Activated CD8-positive, alpha-beta memory T cell treated with anti-CD3 and anti-CD28 coated beads, Interleukin-2, amount 50 U/mL, for 4 hours (primary cell): ENCODE measurements at regions not wholly inside any gene's neighbourhood (a gene's known extent, or its start where the extent isn't known, plus 50 kb on each side); places are given as distances from the start of the nearest gene placed in this dataset.

Experiments used
- DNase-seq: peaks from one replicate; pipeline ENCODE4 v3.0.0-alpha.2; 2020

GRCh38 chr1:29875557-29876028 lies 639.3 kb downstream of the PTPRU start:
- no peak for DNase-seq

GRCh38 chr1:29870621-29871020 lies 634.3 kb downstream of the PTPRU start:
- no peak for DNase-seq

GRCh38 chr1:29869802-29870201 lies 633.5 kb downstream of the PTPRU start:
- DNase-seq, result no peak

DNA sequence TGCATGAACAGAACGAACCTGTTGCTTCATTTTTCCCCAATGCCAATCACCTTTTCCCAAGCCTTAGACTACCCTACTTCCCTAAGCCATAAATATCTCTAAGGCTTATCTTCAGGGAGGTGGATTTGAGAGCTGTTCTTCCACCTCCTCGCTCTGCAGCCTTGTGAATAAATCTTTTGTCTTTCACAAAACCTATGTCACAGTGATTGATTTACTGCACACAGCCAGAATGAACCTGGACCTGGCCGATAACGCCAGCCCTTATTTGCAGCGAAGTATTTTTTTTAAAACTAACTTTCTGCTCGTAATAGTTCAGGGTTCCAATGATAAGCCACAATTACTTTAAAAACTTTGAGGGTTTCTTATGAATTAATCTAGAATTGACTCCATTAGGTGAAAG lies 632.6 kb downstream of the PTPRU start:
- DNase-seq, result no peak

DNA sequence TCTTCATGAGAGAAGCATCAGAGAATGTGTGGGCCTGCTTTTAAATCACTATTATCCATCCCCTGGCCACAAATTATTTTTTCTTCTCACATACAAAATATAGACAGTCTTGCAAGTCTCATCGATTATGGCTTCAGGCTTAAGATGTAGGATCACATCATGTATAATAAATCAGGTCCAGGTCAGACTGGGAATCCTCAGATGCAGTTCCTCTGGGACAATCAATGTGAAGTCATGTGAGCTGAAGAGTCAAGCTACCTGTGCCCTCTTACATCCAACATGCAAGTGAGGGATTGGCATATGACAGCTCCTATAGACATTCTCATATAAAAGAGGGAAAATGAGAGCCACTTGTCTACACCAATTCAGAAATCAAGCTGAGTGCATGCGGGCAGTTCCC lies 631.8 kb downstream of the PTPRU start:
- DNase-seq, result no peak

- no peak for DNase-seq
Observed at GRCh38 chr1:29865051-29865450, 628.7 kb downstream of the PTPRU start.

- no peak for DNase-seq
Observed at GRCh38 chr1:29864431-29865022, 628.2 kb downstream of the PTPRU start.

DNA sequence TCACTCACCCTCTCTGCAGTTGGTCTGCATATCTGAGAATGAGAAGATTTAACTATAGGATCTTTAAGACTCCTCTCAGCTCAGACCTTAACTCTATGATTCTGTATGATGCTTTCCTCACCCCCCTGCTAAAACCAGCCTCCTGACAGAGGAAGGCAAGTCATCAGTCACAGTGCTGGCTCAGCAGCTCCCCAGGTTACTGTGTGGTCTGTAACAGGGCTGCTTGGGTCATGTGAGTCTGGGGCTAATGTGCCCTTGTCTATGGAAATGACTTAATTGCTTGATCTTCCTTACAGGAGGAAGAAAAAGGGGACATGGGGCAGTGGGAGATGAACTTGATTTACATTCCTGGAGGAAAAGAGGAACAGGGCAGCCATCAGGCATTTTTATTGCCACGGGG lies 625.6 kb downstream of the PTPRU start:
- DNase-seq, result no peak

GRCh38 chr1:29861446-29861845 lies 625.1 kb downstream of the PTPRU start:
- DNase-seq, result no peak

GRCh38 chr1:29860681-29861080 lies 624.4 kb downstream of the PTPRU start:
- DNase-seq, result no peak

DNA sequence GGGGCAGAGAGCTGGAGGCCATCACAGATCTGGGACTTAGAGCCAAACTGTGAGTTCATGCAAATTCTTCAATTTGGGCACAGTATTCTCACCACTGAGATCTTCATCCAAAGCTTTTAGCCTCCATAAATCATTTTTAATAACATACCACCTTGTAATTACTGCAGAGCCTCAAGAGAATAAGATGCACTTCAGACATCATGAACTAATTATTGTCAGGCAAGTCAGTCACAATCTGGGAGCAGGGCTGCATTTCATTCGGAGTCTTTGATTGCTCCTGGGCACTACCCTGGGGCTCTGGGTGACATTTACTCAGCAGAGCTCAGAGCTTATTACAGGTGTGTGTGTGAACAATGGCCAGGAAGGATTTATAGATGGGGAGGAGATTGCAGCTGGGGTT lies 623.7 kb downstream of the PTPRU start:
- DNase-seq, result no peak

DNA sequence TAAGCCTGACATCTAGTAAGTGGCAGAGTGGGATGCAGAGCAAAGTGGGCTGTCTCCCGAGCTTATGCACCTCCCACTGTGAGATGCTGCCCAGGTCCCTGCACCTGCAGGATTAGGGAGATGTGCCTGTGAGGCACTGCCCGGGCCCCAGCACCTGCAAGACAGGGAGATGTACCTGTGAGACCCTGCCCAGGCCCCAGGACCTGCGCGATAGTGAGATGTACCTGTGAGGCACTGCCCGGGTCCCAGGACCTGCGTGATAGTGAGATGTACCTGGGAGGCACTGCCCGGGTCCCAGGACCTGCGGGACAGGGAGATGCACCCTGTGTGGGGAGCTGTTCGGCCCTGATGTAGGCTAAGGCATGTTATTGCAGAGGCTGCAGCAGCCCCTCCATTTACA lies 622.8 kb downstream of the PTPRU start:
- no peak for DNase-seq

DNA sequence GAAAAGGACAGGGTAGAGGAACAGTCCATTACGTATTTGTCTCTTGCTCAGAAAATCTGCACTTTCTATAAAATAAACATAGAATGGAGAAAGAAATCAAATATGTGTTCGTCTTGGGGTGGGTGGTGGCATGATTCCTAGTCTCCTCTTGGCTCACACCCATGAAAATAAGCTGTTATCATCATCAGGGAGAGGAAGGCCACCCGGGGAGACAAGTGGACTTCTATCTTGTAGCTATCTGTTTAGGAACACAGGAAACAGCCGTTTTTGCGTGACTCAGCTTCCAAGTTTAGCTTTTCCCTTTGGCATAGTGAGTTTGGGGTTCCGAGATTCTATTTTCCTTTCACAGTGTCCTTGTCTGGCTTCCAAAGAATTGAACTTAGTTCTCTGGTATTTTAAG lies 622.3 kb downstream of the PTPRU start:
- DNase-seq, result no peak

GRCh38 chr1:29856340-29857114 lies 620.2 kb downstream of the PTPRU start:
- no peak for DNase-seq

DNA sequence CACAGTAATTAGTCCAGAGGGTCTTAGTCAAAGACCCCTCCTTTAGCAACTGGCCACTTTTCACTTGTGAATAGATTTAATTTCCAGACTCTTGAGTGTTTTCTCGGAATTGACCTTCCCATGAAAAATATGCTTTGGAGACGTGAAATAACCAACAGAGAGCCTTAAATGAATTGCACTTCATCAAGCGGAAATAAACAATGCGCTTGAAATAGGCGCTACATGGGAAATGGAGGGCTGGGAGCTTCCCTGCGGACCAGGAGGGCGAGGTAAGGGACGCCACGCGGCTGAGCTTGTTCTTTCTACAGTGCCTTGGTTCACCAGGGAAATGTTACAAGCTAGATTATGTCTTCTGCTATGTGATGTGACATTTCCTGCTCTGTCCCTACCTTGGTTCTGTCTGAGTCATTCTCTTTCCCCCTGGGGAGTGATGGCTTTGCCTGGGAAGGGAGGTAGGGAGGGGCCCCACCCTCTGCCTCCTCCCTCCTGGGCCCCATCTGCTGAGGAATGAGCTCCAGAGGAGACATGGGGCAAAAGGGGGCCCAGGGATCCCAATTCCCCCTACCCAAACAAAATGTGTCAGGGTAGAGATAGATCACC lies 619.3 kb downstream of the PTPRU start:
- DNase-seq, result no peak

GRCh38 chr1:29854700-29855276 lies 618.5 kb downstream of the PTPRU start:
- no peak for DNase-seq

DNA sequence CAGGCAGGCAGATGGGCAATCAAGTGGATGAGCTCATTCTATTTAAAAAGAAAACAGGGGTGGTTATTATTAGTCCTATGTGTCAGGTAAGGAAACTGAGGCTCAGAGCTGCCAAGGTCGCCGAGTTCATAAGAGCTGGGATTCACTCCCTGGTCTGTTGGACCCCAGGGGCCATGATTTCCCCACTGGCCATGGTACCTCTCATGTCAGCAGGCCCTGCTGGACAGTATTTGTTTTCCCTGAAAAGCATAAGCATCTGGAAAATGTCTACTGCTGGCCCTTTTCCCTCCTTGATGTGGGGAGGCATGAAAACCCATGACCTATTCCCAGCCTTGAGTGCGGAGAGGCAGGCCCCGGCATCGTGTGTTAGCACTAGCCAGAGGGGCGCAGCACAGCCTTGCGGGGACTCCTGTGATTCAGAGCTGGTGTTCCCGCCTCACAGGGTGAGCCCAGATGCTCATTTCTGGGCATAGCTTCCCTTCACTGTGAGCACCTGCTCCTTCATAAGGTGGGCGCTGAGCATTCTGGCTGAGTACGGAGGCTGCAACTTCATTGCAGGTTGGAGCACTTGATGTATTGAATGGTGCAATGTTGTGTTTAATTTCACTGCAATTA lies 617.5 kb downstream of the PTPRU start:
- no peak for DNase-seq

DNA sequence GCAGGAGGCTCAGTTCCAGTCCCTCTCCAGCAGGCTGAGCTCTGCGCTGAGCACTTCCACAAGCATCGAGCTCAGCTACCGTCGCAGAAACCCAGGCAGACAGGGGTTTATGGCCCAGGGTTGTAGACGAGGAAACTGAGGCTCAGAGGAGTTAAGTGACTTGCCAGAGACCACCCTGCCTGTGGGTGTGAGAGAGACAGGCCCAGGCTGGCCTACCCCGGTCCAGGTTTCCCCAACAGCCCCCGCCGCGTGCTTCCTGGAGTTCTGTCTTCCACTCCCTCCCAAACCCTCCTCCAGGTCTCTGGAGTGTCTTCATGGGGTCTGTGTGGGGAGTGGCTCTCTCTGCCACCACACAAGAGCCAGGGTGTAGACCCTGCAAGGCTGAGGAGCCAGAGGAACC lies 615.9 kb downstream of the PTPRU start:
- DNase-seq, result no peak

DNA sequence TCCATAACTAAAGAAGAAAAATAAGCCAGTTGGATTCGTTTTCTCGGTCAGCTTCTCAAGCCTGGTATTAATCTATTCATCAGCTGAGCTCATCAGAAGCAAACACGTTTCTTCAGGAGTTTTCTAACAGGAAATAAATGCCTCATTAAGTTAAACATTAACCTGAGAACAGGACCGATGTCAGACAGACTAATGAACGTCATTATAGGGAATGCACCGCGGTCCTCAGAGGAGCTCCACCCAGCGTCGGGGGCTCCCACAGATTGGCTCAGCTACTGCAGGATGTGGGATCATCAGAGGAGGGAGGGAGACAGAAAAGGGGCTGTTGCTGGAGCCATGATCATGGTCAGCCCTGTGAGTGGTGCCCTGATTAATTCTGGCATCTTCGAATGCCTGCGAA lies 615.4 kb downstream of the PTPRU start:
- no peak for DNase-seq

GRCh38 chr1:29849991-29850757 lies 613.9 kb downstream of the PTPRU start:
- no peak for DNase-seq

DNA sequence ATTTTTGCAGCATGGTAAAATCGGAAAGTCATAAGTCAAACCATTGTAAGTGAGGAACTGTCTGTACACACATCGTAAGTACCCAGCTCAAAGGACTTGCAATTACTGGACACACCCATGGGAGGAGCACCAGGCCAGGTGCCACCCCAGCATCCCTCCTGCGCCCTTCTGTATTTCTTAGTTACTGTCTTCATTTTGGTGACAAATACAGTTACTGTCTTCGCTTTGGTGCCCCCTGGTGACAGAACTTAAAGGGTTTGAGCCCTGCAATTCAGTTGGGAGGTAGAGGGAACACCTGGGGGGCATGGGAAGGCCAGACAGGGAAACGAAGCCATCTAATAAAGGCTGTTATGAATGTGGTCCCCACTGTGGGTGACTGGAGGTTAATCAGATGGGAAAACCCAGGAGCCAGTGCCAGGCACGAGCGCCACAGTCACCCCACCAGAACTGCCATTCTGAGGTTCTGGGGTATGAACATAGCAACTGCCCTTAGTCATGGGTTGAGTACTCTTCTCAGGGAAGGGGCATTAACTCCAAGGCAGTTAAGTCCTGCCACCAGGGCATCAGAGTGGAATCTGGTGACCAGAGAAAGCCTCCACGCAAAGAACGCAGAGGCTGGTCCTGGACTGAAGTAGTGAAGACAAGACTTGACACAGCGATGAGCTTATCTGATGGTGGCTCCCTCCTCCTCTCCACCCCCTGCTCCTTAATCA lies 612.9 kb downstream of the PTPRU start:
- peak; percentile 27 for DNase-seq

DNA sequence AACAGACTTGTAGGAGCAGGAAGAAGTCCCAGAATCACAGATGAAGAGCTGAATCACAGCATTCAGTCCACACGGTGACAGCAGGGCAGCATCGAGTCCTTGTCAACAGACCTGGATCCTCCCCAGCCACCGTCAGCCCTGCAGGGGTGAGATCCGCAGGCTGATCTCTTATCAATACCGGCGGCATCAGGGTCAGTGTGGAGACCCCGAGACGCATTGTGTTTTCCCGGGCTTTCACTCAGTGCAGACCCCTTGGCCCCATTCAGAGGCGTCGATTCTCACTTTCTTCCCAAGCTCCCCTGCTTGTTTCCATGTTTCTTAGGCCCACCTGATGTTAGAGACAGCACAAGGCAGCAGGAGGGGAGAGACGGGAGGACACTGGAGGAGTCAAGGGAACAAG lies 609.6 kb downstream of the PTPRU start:
- no peak for DNase-seq
